ENCODE measurements at regions not wholly inside any gene's neighbourhood (a gene's known extent, or its start where the extent isn't known, plus 50 kb on each side); places are given as distances from the start of the nearest gene placed in this dataset.

- no peak for TF ChIP-seq CTCF (conservative IDR thresholded peaks at IDR 0.05)
- TF ChIP-seq ZFX (IDR thresholded peaks at IDR 0.05): no peak
These were observed 78.4 kb upstream of the MEX3C start for GRCh38 chr18:51275712-51276476.

Measured in C4-2B (cell line).